ENCODE measurements at regions not wholly inside any gene's neighbourhood (a gene's known extent, or its start where the extent isn't known, plus 50 kb on each side); places are given as distances from the start of the nearest gene placed in this dataset.

- no peak for TF ChIP-seq POLR2A (IDR thresholded peaks at IDR 0.05)
- no peak for DNase-seq
- no peaks in the 10 kb centered on the region for H3K9me3 ChIP-seq
- WGBS, 2 donors: 88 to 89% methylated on average over 3 of the region's 3 CpGs
- no peaks in the 10 kb centered on the region for H3K36me3 ChIP-seq (ENCODE audit: low read depth, missing control alignments)
- no peaks in the 10 kb centered on the region for H3K4me1 ChIP-seq
- no peaks in the 10 kb centered on the region for H3K27me3 ChIP-seq
- H3K27ac ChIP-seq: no peak overlapping the region
- no peak overlapping the region for H3K4me3 ChIP-seq
- intact Hi-C loops (cut with DNase I; ENCODE audit: low total_unique reads): no loop called here
Observed at GRCh38 chr3:40827226-40827625, 302.5 kb downstream of the ZNF621 start.

DNA sequence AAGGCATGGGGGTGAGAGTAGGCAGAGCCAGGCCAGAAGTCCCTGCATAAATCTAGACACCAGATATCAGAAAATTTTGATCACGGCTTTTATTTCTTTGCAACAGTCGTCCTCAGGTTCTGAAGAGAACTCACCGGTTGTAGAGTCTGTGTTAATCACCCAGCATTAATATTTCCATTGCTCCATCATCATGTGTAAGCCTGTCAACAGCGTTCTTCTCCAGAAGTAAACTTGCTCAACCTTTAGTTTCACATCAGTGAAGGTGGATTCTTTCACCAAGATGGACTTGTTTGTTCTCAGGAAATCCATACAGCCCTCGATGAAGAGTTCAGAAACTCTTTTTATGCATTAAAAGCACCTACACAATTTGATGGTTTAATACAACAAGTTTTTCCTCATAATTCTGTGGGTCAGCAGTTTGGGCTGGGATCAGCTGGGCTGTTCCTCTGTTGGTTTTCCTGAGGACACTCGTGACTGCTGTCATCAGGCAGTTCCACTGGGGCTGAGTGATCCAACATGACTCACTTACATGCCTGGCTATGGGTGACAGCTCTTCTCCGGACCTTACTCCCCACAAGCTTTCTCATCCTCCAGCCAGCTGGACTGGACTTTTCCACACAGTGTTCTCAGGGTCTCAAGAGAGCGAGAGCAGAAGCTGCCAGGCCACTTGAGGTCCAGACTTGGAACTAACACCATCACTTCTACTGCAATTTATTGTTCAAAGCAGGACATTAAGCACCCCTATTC is 303.4 kb downstream of the ZNF621 start:
- no peaks in the 10 kb centered on the region for H3K27me3 ChIP-seq
- DNase-seq: peak; percentile 43
- H3K4me1 ChIP-seq: no peaks in the 10 kb centered on the region
- 65 to 69% methylated on average over 8 of the region's 8 CpGs for WGBS, 2 donors
- intact Hi-C loops (cut with DNase I; ENCODE audit: low total_unique reads): no loop called here
- TF ChIP-seq POLR2A (IDR thresholded peaks at IDR 0.05) (no peak), CTCF (IDR thresholded peaks at IDR 0.05) (no peak)
- H3K27ac ChIP-seq: no peak overlapping the region
- no peak overlapping the region for H3K4me3 ChIP-seq
- H3K36me3 ChIP-seq (ENCODE audit: low read depth, missing control alignments): no peaks in the 10 kb centered on the region
- H3K9me3 ChIP-seq: no peaks in the 10 kb centered on the region

- TF ChIP-seq CTCF (IDR thresholded peaks at IDR 0.05): no peak
- TF ChIP-seq POLR2A (IDR thresholded peaks at IDR 0.05): no peak
- 83 to 86% methylated on average over 3 of the region's 3 CpGs for WGBS, 2 donors
- Histone ChIP-seq H3K9me3 (no peaks in the 10 kb centered on the region), H3K27me3 (no peaks in the 10 kb centered on the region), H3K4me3 (no peak overlapping the region), H3K4me1 (no peaks in the 10 kb centered on the region), H3K36me3 (ENCODE audit: low read depth, missing control alignments) (no peaks in the 10 kb centered on the region), H3K27ac (no peak overlapping the region)
- intact Hi-C loops (cut with DNase I; ENCODE audit: low total_unique reads): no loop called here
- DNase-seq: no peak
Observed at GRCh38 chr3:40828741-40829415, 304.1 kb downstream of the ZNF621 start.

DNA sequence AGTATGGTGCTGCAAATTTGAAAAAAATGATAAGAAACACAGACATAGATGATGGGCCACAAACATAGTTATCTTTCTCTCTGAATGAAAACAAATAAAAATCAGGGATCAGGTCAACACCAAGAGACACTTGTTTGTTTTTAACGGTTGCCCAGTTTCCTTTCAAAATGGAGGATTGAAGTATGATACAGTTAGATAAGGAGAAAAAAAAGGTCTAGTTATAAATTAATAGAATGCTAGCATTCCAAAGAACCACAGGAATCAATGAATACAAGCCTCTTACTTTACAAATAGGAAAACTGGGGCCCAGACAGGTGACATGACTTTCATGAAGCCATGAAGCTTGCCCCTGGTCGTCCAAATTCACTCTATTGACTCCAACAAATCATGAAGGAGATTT is 305.1 kb downstream of the ZNF621 start:
- Histone ChIP-seq H3K27ac (no peak overlapping the region), H3K4me3 (no peak overlapping the region), H3K36me3 (ENCODE audit: low read depth, missing control alignments) (no peaks in the 10 kb centered on the region), H3K4me1 (no peaks in the 10 kb centered on the region), H3K9me3 (no peaks in the 10 kb centered on the region), H3K27me3 (no peaks in the 10 kb centered on the region)
- DNase-seq: no peak
- intact Hi-C loops (cut with DNase I; ENCODE audit: low total_unique reads): no loop called here
- 81 to 91% methylated on average over 2 of the region's 2 CpGs for WGBS, 2 donors
- no peak for TF ChIP-seq POLR2A (IDR thresholded peaks at IDR 0.05)
- TF ChIP-seq CTCF (IDR thresholded peaks at IDR 0.05): no peak

- intact Hi-C loops (cut with DNase I; ENCODE audit: low total_unique reads): no loop called here
- TF ChIP-seq POLR2A (IDR thresholded peaks at IDR 0.05): no peak
- no peak for TF ChIP-seq CTCF (IDR thresholded peaks at IDR 0.05)
- Histone ChIP-seq H3K9me3 (no peaks in the 10 kb centered on the region), H3K4me3 (no peak overlapping the region), H3K27ac (no peak overlapping the region), H3K36me3 (ENCODE audit: low read depth, missing control alignments) (no peaks in the 10 kb centered on the region), H3K27me3 (no peaks in the 10 kb centered on the region), H3K4me1 (no peaks in the 10 kb centered on the region)
- 92 to 97% methylated on average over 2 of the region's 2 CpGs for WGBS, 2 donors
- no peak for DNase-seq
Observed at GRCh38 chr3:40837300-40837699, 312.5 kb downstream of the ZNF621 start.

All from testis (tissue), 2 donors.